Hematopoietic multipotent progenitor cell (in vitro differentiated cells): ENCODE measurements at regions not wholly inside any gene's neighbourhood (a gene's known extent, or its start where the extent isn't known, plus 50 kb on each side); places are given as distances from the start of the nearest gene placed in this dataset.

Experiments used
- DNase-seq, 3 donors: peaks; one replicate each; pipeline ENCODE4 v3.0.0-alpha.2; 2011 to 2015; ENCODE audit warnings: low read depth in 2 of 3, low spot score in 2 of 3

DNA sequence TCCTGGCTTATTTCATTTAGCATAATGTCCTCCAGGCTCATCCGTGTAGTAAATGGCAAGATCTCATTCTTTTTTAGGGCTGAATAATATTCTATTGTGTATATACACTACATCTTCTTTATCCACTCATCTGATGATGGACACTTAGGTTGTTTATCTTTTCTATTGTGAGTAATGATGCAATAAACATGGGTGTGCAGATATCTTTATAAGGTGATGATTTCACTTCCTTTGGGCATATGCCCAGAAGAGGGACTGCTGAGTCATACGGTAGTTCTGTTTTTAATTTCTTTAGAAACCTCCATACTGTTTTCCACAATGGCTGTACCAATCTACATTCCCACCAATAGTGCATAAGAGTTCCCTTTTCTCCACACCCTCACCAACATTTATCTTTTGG, 317.6 kb upstream of the CNKSR2 start:
- no peak for DNase-seq

DNA sequence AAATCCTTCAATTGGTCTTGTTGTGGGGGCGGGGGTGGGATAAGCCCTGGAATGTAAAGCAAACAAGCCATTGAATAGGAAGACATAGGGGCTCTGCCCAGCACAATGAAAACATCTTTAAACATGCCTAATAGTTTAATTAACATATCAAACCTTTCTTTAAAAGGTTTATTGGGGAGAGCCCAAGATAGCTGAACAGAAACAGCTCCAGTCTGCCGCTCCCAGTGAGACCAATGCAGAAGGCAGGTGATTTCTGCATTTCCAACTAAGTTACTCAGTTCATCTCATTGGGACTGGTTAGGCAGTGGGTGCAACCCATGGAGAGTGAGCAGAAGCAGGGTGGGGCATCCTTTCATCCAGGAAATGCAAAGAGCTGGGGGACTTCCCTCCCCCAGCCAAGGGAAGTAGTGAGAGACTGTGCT, 327.2 kb upstream of the CNKSR2 start:
- DNase-seq: no peak

DNA sequence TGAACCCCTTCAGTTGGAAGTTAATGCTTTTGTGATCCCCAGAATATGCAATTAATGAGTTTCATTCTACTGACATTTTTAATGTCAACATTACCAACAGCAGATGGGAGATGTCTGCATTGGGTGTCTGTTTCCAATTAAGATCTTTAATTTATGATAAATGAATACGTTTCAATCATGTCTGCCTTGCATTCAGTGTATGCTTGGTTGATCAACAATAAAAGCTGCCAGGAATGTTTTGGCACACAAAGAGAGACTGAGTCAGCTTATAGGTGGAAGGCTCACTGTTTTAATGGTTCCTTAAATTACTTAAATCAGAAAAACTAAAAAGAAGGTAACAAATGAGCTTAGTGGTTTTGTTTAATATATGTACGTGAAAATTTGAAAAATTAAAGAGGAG, 359.9 kb upstream of the CNKSR2 start:
- no peak for DNase-seq

DNA sequence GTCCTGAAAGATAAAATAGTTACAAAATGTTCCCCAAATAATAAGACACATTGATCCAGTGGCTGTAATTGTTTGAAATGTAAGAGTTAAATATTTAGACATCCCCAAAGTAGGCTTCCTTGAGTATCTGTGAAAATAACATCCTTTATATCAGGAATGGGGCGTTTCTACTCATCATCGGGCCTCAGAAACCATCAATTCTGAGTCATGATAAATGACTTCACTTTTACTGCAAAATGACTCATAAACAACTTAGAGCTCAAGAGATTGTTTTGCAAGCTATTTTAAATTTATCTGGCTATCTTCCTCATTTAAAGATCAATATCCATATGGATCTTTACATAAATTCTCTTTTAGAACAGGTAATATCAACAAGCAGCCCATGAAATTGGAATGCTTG, 369.4 kb upstream of the CNKSR2 start:
- no peak for DNase-seq

DNA sequence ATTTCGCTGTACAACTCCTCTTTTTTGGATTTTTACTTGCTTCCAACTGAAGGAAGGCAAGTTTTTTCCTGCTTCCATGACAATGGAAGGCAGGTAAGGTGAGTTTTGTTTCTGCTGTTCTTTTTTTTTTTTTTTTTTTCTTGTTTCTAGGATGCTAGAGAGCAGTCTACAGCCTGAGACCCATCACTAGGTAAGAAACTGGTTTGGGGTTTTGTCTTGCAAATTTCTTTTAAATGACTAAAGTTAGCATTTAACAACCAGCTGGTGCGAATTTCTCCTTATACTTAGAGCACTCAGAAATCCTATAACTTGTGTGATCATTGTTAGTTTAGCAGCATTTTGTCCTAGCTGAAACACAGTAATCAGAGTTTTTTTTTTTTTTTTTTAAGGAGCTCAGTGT, 378.4 kb upstream of the CNKSR2 start:
- DNase-seq: no peak

DNA sequence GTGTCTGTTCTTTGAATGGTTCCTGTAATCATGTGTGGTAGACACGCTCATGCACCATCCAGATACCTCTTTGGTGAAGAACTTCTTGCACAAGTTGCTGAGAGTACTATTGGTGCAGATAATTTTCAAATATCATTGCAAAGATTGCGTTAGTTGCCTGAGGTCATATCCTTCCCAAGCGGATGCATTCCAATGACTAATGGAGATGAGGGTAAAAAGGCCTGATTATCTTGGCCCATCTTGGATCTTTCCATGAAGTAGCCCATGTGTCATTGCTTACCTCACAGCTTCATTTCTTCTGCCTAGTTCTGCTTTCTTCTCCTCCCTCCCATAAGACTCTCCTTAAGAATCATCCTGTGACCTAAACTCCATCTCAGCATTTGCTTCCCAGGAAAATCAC, 384.9 kb upstream of the CNKSR2 start:
- no peak for DNase-seq

DNA sequence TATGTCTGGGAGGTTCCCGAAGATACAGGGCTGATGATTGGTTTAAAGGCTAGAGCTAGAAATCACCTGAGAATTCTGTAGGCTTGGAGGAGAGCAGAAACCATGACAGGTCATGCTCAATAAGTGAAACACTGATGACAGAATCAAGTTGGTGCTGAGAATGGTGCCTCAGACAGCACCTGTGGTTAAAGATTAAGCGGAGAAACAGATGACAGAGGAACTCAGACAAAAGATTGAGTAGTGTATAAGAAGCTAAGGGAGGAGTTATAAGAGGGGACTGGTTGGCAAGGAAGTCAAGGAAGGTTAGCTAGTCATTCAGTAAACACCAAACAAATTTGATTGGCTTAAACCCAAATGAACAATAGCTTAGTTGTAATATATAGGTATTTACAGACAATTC, 385.4 kb upstream of the CNKSR2 start:
- DNase-seq: no peak

DNA sequence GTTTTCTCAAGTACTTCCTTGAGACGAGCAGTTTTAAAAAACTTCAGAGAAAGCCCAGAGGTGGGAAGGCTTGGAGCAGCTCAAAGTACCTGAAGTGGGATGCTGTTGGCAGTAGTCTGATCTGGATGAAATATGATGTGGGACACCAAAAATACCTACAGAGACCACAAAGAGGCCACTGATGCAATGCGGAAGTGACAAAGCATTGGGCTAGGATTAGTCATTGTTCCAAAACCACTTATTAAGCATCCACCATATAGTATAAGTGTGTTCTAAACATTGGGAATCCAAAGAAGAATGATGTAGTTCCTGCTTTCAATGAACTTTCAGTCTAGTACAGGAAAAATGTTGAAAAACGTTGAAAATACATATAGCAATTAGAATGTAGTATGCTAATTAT, 386.1 kb upstream of the CNKSR2 start:
- no peak for DNase-seq

DNA sequence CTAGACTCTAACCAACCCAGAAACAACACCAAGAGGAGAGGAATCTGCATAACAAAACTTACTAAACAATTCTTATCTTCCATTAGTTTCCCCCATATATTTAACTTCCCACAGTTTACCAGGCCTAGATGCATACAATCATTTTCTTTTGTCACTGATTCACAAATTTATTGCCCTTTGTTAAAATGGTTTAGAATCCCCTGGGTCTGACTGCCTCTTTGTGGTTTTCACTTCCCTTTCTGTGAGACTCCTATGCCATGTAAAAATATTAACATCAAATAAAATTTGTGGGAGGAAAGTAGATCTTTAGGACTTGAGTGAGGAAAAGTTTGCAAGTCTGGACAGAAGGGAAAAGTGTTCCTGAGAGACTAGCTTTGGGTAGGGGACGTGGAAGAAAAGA, 393.8 kb upstream of the CNKSR2 start:
- no peak for DNase-seq

DNA sequence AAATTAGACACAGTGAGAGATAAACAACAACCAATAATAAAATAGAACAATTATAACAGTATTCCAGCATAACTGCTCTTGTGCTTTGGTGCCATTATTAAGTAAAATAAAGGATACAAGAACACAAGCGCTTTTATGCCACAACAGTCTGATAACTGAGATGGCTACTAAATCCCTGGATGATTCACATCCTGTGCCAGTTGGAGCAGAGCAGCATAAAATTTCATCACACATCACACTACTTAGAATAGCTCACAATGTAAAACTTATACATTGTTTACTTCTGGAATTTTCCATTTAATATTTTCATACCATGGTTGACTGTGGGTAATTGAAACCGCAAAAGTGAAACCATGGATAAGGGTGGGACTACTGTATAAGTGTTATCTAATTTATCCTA, 399.9 kb upstream of the CNKSR2 start:
- no peak for DNase-seq

DNA sequence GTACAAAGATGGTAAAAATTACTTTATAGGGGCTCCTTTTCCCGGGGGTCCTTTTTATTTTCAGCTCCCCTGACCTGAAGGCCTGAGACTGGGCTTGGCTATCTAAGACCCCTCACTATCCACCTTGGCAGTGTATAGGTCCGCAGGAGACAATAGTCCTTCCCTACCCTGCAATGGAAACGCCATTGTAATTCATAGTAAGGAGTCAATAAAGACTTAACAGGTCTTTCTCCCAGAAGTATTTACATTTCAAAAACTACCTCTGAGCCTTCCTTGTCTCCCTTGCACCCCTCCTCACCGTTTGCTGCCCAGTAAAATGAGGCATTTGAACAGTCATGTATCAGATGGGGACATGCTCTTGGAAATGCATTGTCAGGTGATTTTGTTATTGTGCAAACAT, 401.2 kb upstream of the CNKSR2 start:
- DNase-seq: no peak

DNA sequence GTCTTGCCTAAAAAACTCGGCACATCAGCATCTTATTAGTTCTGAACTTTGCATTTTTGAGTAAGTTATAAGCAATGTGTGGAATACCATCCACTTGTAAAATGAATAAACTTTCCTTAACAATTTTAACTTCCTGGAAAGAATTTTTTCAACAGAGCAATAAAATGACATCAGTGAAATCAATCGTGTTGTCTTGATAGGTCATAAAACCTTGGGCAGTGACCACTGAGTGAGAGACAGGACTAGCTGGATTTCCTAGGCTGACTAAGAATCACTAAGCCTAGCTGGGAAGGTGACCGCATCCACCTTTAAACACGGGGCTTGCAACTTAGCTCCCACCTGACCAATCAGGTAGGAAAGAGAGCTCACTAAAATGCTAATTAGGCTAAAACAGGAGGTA, 403.0 kb upstream of the CNKSR2 start:
- DNase-seq: no peak

DNA sequence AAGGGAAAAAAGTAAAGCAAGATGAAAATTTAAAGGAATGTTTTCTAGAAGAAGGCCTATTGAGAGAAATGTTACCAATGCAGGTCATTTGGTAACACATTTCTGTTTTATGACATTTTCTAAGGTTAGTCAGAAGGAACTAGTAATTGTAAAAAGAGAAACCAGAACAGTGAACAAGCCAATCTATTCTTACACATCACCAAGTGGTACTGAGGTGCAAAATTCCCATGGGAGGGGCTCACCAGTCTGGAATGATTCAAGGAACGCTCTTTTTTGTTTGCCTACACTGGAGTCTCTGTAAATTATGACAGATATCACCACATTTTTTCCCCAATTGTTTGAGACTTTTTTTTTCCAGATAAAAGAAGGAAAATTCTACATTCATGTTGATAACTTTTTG, 404.7 kb upstream of the CNKSR2 start:
- no peak for DNase-seq

DNA sequence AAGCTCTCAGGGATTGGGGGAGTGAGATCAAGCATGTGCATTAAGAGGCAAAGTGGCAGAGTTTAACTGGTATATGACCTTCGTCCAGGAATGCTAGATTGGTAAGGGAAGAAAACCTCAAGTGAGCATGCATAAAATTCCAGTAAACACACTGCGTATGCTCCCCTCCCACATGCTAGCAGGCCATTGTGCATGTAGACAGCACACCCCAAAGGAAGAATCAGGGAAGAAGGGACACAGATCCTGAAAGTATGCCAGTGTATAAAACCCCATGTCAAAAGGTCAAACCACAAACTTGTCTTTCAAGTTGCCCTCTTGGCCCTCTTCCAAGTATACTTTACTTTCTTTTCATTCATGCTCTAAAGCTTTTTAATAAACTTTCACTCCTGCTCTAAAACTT, 405.2 kb upstream of the CNKSR2 start:
- no peak for DNase-seq

DNA sequence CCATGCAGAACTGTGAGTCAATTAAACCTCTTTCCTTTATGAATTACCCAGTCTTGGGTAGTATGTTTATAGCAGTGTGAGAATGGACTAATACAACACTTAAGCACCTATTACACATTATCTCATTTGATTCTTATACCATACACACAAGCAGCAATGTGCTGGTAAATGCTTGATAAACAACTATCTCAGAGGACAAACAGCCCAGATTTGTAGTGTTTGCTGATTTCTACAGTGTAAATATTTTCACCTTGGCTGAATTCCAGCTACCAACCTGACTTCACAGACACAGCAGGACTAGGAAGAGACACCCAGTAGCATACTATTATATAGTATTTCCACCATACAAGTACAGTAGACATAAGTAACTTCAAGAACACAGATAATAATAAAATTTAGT, 406.5 kb upstream of the CNKSR2 start:
- no peak for DNase-seq

DNA sequence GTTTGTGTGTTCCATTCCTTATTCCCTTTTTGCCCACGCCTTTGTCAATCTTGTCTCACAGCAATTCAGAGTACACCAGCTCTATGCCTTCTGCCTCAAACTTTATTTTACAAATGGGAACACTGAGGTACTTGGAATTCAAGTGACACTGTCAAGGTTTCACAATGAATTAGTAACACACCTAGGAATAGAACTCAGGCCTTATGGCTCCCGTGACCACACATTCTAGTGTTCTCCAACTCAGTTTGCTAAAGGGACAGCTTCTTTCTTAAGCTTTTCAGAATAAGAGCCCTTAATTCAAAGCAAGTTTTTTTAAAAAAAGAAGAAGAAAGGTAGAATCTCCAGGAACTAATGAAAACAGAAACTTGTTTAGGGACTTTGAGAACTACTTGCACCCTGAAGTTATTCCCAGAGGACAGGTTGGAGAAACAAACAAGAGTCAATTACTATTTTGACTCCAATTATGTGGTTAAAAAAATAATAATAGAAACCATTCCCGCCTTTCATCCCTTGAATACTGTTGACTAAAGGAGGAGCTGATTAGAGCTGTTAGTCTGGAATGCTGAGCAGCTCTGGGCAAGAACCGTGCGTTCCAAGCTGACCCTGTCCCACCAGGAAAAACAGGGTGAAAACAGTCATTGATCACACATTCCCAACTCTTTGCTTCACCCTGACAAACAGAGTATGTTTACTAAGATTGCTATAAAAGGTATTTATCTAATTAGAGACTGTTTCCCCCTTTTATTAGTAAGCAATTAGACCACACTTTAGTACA, 408.8 kb upstream of the CNKSR2 start:
- DNase-seq: no peak

DNA sequence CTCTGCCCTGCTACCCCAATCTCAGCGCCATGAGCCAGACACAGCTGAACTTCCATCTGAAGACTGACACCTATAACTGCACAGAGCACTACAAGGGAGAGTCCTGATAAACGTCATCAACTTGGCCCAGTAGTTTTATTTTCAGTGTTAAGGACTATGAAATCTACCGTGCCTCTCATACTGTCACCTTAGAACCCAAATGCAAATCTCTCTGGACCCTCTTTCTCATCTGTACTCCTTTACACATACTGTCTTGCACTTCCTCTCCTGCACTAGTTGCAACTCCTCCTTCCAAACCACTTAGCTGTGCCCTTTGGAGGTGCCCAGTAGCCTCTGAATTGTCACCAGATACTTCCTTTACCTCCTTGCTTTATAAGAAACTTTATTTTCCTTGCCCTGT, 420.2 kb upstream of the CNKSR2 start:
- DNase-seq: no peak

DNA sequence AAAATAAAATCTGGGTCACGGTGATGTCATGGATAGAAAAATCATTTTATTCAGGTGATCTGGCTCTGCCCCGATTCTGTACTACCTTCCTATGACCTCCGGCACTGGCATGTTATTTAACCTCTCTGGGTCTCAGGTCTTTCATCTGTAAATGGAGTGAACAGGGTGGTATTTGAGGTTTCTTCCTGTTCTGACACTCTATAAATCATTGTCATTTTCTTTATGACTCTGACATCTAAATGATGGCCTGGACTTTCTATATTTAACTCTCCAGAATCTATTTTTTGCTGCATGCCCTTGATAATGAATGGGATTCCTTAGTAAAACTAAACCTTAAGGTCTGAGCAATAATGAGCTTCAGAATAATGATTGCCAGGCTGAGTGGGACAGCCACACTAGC, 422.0 kb upstream of the CNKSR2 start:
- no peak for DNase-seq

DNA sequence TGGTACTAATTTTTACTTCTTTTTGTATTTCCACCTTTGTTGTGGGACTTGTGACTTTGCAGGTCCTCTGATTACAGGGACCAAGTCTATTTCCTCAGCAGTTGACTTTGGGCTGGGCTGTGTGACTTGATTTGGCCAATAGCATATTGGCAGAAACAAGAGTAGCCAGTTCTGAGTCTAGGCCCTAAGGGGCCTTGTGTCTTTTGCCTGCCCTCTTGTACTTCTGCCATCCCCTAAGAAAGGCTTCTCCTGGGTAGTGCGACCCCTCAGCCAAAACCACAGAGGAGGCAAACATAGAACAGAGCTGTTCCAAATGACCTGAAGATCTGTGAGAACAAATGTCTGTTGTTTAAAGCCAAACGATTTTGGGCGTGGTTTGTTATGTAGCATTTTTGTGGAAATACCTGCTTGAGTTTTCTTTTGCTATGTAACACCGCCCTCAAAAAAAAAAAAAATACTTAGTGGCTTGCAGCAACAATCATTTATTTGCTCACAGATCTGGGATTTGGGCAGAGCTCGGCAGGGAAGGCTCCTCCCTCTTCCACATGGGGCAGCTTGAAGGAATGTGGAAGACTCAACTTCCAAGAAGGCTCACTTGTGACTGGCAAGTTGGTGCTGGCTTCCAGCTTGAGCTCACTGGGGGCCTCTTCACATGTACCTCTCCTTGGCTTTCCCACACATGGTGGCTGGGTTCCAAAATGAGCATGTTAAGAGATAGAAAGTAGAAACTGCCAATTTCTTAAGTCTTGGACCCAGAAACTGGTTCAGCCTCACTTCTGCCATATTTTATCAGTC, 423.0 kb upstream of the CNKSR2 start:
- no peak for DNase-seq

DNA sequence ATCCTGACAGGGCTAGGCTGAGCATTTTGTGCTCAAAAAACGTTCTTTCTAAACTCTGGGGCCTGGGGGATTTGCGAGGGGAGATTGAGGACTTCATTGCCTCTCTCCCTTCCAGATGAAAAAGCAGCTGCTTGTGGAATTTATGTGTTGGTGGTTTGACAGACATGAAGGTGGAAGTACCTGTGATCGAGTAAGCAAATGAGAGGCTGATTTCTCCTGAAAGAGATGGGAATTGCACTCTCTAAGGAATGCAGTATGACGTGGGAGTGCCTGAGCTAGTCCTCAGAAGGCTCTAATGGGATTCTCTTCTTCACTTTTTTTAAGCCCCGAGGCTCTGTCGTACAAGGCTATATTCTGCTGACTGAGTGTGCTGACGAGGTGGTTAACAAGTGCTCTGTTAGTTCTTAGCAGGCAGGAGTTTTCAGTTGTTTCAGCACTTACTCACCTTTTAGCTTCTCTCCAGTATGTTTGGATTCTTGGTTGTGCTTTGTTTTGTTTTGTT, 426.8 kb upstream of the CNKSR2 start:
- DNase-seq: no peak

DNA sequence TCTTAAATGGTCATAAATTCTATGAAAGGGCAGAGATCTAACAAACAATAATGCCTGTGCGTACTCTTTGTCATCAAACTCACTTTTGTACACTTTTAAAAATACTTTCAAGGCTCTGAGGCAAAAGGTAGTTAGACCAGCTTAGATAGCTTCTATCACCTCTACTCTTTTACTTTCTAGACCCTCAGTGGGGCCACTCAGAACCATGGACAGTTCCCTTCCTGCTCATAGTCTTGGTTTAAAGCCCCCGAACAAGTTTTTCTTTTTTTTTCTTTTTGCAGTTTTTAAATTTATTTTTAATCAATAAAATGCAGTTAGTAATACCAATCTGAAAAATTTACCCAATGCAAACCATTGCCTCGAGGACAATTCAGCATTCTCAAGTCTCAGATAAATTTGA, 460.5 kb upstream of the CNKSR2 start:
- no peak for DNase-seq

DNA sequence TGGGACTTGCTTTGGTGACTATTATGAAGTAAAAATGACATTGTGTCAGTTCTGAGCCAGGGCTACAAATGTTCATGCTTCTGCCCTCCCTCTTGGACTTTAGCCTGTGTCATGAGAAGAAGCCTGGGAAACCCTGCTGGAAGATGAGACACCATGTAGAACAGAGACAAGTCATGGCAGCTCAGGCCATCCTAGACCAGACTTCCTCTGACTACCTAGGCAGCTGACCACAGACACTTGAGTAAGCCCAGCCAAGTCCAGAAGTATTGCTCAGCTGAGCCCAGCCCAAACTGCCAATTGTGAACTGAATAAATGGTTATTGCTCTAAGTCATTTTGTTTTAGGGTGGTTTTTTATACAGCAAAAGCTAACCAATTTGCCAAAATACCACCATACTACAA, 467.6 kb upstream of the CNKSR2 start:
- no peak for DNase-seq
